Activated naive CD4-positive, alpha-beta T cell treated with anti-CD3 and anti-CD28 coated beads, Interleukin-2, amount 50 U/mL, for 24 hours (primary cell): ENCODE measurements at regions not wholly inside any gene's neighbourhood (a gene's known extent, or its start where the extent isn't known, plus 50 kb on each side); places are given as distances from the start of the nearest gene placed in this dataset.

Source experiments
- H3K27ac Mint-ChIP-seq: one replicate; pipeline ENCODE4 v1.8.0; 2021; ENCODE audit warnings: mild to moderate bottlenecking, mixed read lengths
- H3K27me3 Mint-ChIP-seq: one replicate; pipeline ENCODE4 v1.8.0; 2021; ENCODE audit warnings: mixed read lengths
- H3K36me3 Mint-ChIP-seq: one replicate; pipeline ENCODE4 v1.8.0; 2021; ENCODE audit warnings: mixed read lengths
- H3K4me1 Mint-ChIP-seq: one replicate; pipeline ENCODE4 v1.8.0; 2021; ENCODE audit warnings: mixed read lengths
- H3K4me3 Mint-ChIP-seq: one replicate; pipeline ENCODE4 v1.8.0; 2021; ENCODE audit warnings: mild to moderate bottlenecking, mixed read lengths
- H3K9me3 Mint-ChIP-seq: one replicate; pipeline ENCODE4 v1.8.0; 2021; ENCODE audit warnings: mixed read lengths

- no peaks in the 10 kb centered on the region for H3K36me3 Mint-ChIP-seq
- no peaks in the 10 kb centered on the region for H3K9me3 Mint-ChIP-seq
- H3K27me3 Mint-ChIP-seq, result no peaks in the 10 kb centered on the region
- peaks cover 51% of the 10 kb centered on the region for H3K4me1 Mint-ChIP-seq
- no peak overlapping the region for H3K4me3 Mint-ChIP-seq
- no peak overlapping the region for H3K27ac Mint-ChIP-seq
Measured at GRCh38 chr15:70246623-70247220, 149.0 kb upstream of the TLE3 start.

- Mint-ChIP-seq H3K4me3 (no peak overlapping the region), H3K4me1 (peaks cover 51% of the 10 kb centered on the region), H3K36me3 (no peaks in the 10 kb centered on the region), H3K9me3 (no peaks in the 10 kb centered on the region), H3K27ac (no peak overlapping the region), H3K27me3 (no peaks in the 10 kb centered on the region)
Measured at GRCh38 chr15:70245932-70246622, 148.4 kb upstream of the TLE3 start.

DNA sequence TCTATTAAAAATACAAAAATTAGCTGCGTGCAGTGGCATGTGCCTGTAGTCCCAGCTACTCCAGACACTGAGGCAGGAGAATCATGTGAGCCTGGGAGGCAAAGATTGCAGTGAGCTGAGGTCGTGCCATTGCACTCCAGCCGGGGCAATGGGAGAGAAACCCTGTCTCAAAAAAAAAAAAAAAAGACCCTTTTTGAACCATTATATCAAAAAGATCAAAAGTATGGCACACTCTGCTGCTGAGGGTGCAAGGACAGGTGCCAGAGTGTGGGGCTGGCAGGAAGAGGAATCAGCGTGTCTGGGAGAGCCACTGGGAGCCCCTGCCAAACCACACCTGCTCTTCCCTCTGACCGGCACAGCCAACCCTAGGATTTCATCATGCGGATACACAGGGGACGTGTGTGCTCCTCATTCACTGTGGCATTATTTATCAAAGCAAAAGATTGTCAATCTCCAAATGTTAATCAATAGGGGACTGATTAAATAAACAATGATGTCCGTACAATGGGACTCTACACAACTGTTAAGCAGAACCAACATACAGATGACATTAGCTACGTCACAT is 147.3 kb upstream of the TLE3 start:
- Mint-ChIP-seq H3K9me3 (no peaks in the 10 kb centered on the region), H3K4me3 (no peak overlapping the region), H3K36me3 (no peaks in the 10 kb centered on the region), H3K27ac (peak overlapping the region; percentile 17), H3K4me1 (peaks cover 58% of the 10 kb centered on the region), H3K27me3 (no peaks in the 10 kb centered on the region)

DNA sequence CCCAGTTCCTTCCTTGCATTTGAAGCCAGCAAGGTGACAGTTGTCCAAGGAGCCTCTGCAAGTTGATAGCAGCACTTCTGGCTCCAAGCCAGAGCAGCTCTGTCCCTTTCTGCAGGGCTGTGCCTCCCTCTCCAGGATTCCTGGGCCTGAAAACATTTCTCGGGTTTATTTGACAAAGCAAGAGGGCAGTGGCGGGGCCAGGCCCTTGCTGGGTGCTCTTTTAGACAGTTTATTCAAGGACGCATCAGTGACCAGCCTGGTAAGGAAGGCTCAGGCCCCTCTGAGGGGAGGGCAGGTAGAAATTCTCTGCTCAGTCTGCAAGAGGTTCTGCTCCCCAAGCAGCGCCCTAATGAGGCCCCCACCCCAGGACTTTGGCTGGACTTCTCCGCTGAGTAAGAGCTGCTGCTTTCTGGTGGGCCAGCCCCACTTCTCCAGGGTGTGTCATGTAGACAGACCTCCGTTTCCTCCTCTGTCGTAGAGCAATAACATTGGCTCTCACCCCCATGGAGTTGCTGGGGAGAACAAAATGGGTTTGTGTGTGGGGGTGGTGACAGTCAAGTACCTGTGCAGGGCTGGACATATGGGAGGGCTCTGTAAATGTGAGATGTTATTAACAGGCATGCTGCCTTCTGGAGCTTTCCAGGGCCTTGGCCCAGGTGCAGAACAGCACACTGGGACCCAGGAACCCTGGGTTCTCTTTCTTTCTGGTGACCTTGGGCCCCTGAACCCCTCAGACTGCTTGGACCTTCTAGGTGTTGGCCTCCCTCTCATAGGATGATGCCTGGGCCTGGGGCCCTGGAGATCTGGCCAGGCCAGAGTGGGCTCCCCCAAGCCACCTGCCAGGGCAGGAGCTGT is 146.2 kb upstream of the TLE3 start:
- no peak overlapping the region for H3K4me3 Mint-ChIP-seq
- no peaks in the 10 kb centered on the region for H3K27me3 Mint-ChIP-seq
- H3K36me3 Mint-ChIP-seq, result no peaks in the 10 kb centered on the region
- H3K27ac Mint-ChIP-seq, result no peak overlapping the region
- no peaks in the 10 kb centered on the region for H3K9me3 Mint-ChIP-seq
- H3K4me1 Mint-ChIP-seq, result peaks cover 58% of the 10 kb centered on the region

GRCh38 chr15:70242951-70243685 is 145.4 kb upstream of the TLE3 start:
- Mint-ChIP-seq H3K27ac (no peak overlapping the region), H3K4me1 (peaks cover 51% of the 10 kb centered on the region), H3K27me3 (no peaks in the 10 kb centered on the region), H3K9me3 (no peaks in the 10 kb centered on the region), H3K36me3 (no peaks in the 10 kb centered on the region), H3K4me3 (no peak overlapping the region)

DNA sequence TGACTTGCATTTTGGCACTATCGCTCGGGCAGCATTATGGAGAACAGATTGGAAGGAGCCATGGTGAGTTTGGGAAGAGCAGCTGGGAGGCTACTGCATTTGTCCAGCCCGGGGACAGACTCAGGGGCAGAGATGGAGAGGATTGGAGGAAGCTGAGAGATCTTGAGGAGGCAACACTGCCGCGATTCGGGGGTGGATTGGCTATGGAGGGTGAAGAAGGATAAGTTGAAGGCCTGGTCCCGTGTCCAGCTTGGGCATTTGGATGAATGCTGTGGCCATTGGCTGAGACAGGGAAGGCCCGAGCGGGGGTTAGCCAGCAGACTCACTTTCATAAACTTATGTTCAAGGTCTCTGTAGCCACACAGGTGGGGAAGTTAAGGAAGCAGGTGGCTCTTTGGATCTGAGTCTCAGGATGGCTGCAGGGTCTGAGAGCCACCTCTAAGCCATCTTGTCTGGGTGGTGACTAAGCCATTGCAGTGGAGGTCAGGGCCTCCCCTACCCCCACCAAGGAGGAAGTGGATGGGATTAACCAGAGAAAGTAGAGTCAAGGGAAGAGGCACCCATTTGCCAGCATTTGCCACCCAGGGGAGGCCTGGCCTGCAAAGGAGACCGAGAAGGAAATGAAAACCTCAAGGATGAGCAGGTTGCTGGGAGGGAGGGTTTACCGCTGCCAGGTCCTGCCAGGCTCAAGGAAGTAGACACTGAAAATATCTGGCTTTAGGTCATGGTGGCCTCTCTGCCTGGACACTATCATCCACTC is 144.0 kb upstream of the TLE3 start:
- Mint-ChIP-seq H3K9me3 (no peaks in the 10 kb centered on the region), H3K27ac (no peak overlapping the region), H3K4me1 (peaks cover 44% of the 10 kb centered on the region)

DNA sequence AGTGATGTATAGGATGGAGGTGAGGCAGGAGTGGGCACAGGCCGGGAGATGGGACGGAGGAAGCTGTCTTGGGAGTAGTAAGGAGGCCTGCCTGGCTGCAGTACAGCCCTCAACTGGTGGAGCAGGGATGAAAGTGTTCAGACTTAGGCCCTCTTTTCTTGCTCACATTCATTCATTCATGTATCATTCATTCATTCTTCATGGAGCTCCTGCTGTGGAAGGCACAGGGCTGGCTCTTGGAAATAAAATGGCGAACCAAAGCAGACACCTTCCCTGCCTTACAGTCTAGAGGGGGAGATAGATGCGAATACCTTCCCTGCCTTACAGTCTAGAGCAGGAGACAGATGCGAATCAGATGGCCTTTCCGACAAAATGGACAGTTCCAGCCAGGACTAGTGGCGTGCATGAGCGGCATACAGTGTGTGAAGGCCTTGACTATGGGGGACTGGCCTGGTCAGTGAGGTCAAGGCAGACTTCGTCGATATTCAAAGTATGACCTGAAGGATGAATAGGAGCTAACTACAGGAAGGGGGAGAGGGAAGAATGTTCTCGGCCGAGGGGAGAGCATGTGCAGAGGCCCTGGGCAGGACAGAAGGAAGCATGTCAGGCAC is 143.2 kb upstream of the TLE3 start:
- H3K4me1 Mint-ChIP-seq, result peaks cover 40% of the 10 kb centered on the region
- H3K9me3 Mint-ChIP-seq, result no peaks in the 10 kb centered on the region
- H3K36me3 Mint-ChIP-seq, result no peaks in the 10 kb centered on the region
- peak overlapping the region; percentile 84 for H3K27ac Mint-ChIP-seq
- H3K4me3 Mint-ChIP-seq, result no peak overlapping the region
- H3K27me3 Mint-ChIP-seq, result no peaks in the 10 kb centered on the region

More for the DNA sequence above, 144.0 kb upstream of the TLE3 start:
- Mint-ChIP-seq H3K36me3 (no peaks in the 10 kb centered on the region), H3K4me3 (no peak overlapping the region), H3K27me3 (no peaks in the 10 kb centered on the region)

DNA sequence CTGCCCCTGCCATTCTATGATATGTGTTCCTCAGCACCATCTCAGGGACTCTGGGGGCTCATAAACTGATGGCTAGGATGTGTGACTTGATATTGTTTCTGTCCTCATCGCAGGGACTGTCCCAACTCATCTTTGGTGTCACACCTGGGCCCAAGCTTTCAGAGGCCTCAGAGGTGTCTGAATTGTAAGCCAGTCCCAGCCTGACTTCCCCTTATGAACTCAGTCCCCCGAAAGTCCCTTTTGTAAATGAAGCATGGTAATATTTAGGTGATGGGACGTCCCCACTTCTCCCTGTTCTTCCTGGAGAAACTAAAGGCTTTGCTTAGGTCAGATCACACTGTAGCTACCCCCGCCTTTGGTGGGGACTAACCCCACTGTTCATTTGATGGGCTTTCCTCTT is 142.4 kb upstream of the TLE3 start:
- no peaks in the 10 kb centered on the region for H3K36me3 Mint-ChIP-seq
- H3K27me3 Mint-ChIP-seq, result no peaks in the 10 kb centered on the region
- H3K4me1 Mint-ChIP-seq, result peaks cover 37% of the 10 kb centered on the region
- H3K9me3 Mint-ChIP-seq, result no peaks in the 10 kb centered on the region
- no peak overlapping the region for H3K27ac Mint-ChIP-seq
- no peak overlapping the region for H3K4me3 Mint-ChIP-seq

DNA sequence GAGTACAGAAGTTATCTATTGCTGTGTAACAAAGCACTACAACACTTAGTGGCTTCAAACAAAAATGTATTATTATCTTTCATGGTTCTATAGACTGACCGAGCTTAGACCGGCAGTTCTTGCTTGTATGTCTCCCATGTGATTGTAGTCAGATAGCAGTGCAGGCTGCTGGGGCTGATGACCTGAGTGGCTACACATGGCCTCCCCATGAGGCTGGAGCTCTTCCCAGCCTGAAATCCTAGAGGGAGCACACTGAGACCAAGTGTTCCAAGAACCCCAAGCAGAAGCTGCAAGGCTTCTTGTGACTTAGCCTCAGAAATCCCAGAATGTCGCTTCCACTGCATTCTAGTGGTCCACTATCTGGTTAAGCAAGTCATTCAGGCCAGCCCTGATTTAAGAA is 141.2 kb upstream of the TLE3 start:
- H3K4me3 Mint-ChIP-seq, result no peak overlapping the region
- H3K36me3 Mint-ChIP-seq, result no peaks in the 10 kb centered on the region
- no peaks in the 10 kb centered on the region for H3K9me3 Mint-ChIP-seq
- no peak overlapping the region for H3K27ac Mint-ChIP-seq
- H3K27me3 Mint-ChIP-seq, result no peaks in the 10 kb centered on the region
- H3K4me1 Mint-ChIP-seq, result peaks cover 47% of the 10 kb centered on the region

DNA sequence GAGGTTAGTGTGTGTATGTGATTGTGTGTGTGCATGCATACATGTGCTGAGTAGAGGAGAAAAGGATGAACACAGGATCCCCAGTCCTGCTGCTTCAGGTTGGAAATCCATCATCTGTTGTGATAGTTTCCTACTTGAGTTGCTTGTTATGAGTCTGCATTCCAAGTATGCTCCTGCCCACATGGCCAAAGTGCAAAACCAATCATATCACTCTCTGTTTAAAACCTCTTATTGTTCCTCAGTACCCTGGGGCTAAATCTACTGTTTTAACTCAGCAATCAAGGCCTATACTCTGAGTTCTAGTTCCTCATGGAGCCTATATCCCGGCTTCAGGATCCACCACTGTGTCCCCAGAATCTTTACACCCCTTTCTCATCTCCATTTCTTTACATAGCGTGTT is 139.9 kb upstream of the TLE3 start:
- no peak overlapping the region for H3K27ac Mint-ChIP-seq
- no peaks in the 10 kb centered on the region for H3K36me3 Mint-ChIP-seq
- H3K4me3 Mint-ChIP-seq, result no peak overlapping the region
- H3K9me3 Mint-ChIP-seq, result peaks cover 1% of the 10 kb centered on the region
- H3K4me1 Mint-ChIP-seq, result peaks cover 35% of the 10 kb centered on the region
- no peaks in the 10 kb centered on the region for H3K27me3 Mint-ChIP-seq

- H3K27me3 Mint-ChIP-seq, result no peaks in the 10 kb centered on the region
- H3K9me3 Mint-ChIP-seq, result peaks cover 12% of the 10 kb centered on the region
- peak overlapping the region; percentile 37 for H3K27ac Mint-ChIP-seq
- H3K36me3 Mint-ChIP-seq, result peaks cover 8% of the 10 kb centered on the region
- no peak overlapping the region for H3K4me3 Mint-ChIP-seq
- peaks cover 28% of the 10 kb centered on the region for H3K4me1 Mint-ChIP-seq
Measured at GRCh38 chr15:70236341-70237086, 138.8 kb upstream of the TLE3 start.

DNA sequence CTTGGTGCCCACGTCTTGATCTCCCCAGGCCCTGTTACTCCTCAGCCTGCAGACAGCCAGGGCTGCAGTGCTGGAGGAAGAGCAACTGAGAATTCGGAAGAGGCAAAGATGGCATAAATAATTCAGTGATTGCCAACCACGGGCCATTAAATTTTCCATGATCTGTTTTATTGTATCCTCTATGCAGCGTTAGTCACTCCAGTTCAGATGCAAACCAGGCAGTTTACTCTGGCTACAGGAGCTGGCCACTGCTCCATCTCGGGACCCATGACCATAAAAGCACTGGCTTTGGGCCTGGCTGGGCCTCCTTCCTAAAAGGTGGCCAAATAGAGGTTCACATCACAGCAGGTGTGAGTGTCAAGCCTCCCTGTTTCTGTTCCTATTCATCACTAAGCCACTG is 137.6 kb upstream of the TLE3 start:
- Mint-ChIP-seq H3K9me3 (peaks cover 14% of the 10 kb centered on the region), H3K27ac (peak overlapping the region; percentile 87), H3K4me3 (no peak overlapping the region), H3K36me3 (peaks cover 10% of the 10 kb centered on the region), H3K4me1 (peaks cover 18% of the 10 kb centered on the region), H3K27me3 (no peaks in the 10 kb centered on the region)

DNA sequence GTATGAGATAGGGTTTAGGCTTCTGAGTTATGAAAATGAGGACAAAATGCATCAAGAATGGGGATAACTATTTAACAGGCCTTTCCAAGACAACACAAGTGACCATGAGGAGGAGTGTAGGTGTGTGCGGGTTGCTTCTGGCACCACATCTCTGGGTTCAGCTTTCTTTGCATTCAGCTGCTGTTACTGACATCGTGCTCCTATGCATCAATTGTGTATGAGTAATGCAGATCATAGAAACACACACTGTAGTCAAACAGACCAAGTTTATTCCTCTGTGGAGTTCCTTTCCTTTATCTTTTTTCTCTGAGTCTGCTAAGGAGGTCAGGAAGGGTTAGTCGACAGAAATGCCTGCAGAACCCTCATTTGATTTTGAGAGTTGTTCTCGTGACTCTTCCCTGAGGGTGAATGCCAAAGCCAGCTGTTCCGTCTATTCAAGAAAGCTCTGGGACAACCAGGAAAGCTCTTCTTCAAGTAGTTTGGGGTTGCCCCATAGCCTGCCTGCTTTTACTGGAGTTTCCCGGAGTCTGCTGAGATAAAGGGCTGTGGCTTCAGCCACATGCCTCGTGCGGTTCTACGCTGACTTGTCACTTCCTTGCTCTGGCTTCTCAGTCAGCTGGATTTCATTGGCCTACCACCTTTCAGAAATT is 136.7 kb upstream of the TLE3 start:
- Mint-ChIP-seq H3K27me3 (no peaks in the 10 kb centered on the region), H3K36me3 (peaks cover 14% of the 10 kb centered on the region), H3K4me1 (peaks cover 17% of the 10 kb centered on the region), H3K27ac (no peak overlapping the region), H3K4me3 (no peak overlapping the region), H3K9me3 (peaks cover 21% of the 10 kb centered on the region)
